Neural progenitor cell (in vitro differentiated cells): ENCODE measurements at regions not wholly inside any gene's neighbourhood (a gene's known extent, or its start where the extent isn't known, plus 50 kb on each side); places are given as distances from the start of the nearest gene placed in this dataset.

ENCODE experiments used
- DNase-seq: peaks from one replicate; pipeline ENCODE4 v3.0.0-alpha.2; 2016; ENCODE audit warnings: low spot score
- H2AFZ ChIP-seq: fragments of 200-600 bp; sonication (generic); replicated peaks from 2 replicates; pipeline ENCODE4 v1.6.1; 2016; ENCODE audit warnings: antibody characterized with exemption
- H3F3A ChIP-seq: fragments of 200-600 bp; sonication (generic); 2 replicates; pipeline ENCODE4 v1.6.1; 2016; ENCODE audit warnings: antibody characterized with exemption, low read depth
- H3K27ac ChIP-seq: fragments of 200-600 bp; sonication (generic); 2 replicates; pipeline ENCODE4 v1.5.1; 2016; ENCODE audit warnings: mild to moderate bottlenecking
- H3K27me3 ChIP-seq: fragments of 200-600 bp; sonication (generic); 2 replicates; pipeline ENCODE4 v1.6.1; 2016; ENCODE audit warnings: mild to moderate bottlenecking, moderate library complexity
- H3K36me3 ChIP-seq: fragments of 200-600 bp; sonication (generic); 2 replicates; pipeline ENCODE4 v1.5.1; 2016
- H3K4me1 ChIP-seq: fragments of 200-600 bp; sonication (generic); 2 replicates; pipeline ENCODE4 v1.6.1; 2016; ENCODE audit warnings: mixed run types
- H3K4me2 ChIP-seq: fragments of 200-600 bp; sonication (generic); 2 replicates; pipeline ENCODE4 v1.6.1; 2016
- H3K4me3 ChIP-seq: fragments of 200-600 bp; sonication (generic); 2 replicates; pipeline ENCODE4 v1.5.1; 2016
- H3K79me2 ChIP-seq: fragments of 200-600 bp; sonication (generic); 2 replicates; pipeline ENCODE4 v1.6.1; 2016; ENCODE audit warnings: low read depth
- H3K9ac ChIP-seq: fragments of 200-600 bp; sonication (generic); 2 replicates; pipeline ENCODE4 v1.6.1; 2016
- H3K9me3 ChIP-seq: fragments of 200-600 bp; sonication (generic); 2 replicates; pipeline ENCODE4 v1.5.1; 2016; ENCODE audit warnings: low read depth
- H4K20me1 ChIP-seq: fragments of 200-600 bp; sonication (generic); 2 replicates; pipeline ENCODE4 v1.6.1; 2016; ENCODE audit warnings: low read depth
- H3K27ac Mint-ChIP-seq: 3 replicates; pipeline ENCODE4 v1.8.0; 2021; ENCODE audit warnings: mixed read lengths
- H3K27me3 Mint-ChIP-seq: 2 replicates; pipeline ENCODE4 v1.8.0; 2022; ENCODE audit warnings: low read depth, mild to moderate bottlenecking, inconsistent platforms, moderate library complexity, mixed read lengths; ENCODE audit not compliant: insufficient read depth
- H3K36me3 Mint-ChIP-seq: 3 replicates; pipeline ENCODE4 v1.8.0; 2021; ENCODE audit warnings: mixed read lengths
- H3K4me1 Mint-ChIP-seq: 3 replicates; pipeline ENCODE4 v1.8.0; 2021; ENCODE audit warnings: mixed read lengths
- H3K4me3 Mint-ChIP-seq: 3 replicates; pipeline ENCODE4 v1.8.0; 2021; ENCODE audit warnings: mild to moderate bottlenecking, moderate library complexity, mixed read lengths
- H3K9me3 Mint-ChIP-seq: 3 replicates; pipeline ENCODE4 v1.8.0; 2020; ENCODE audit warnings: mixed read lengths
- EZH2 ChIP-seq: fragments of 200-600 bp; sonication (generic); IDR thresholded peaks from 2 replicates; pipeline ENCODE4 v1.6.1; 2017; ENCODE audit warnings: antibody characterized with exemption, mild to moderate bottlenecking, moderate library complexity
- EZH2phosphoT487 ChIP-seq: fragments of 200-600 bp; sonication (generic); IDR thresholded peaks from 2 replicates; pipeline ENCODE4 v1.6.1; 2017; ENCODE audit warnings: antibody characterized with exemption
- TF ChIP-seq, protein P1 (sequence below): fragments of 200-600 bp; sonication (generic); IDR thresholded peaks from 2 replicates; pipeline ENCODE4 v1.5.1; 2017; ENCODE audit warnings: antibody characterized with exemption, mild to moderate bottlenecking

DNA sequence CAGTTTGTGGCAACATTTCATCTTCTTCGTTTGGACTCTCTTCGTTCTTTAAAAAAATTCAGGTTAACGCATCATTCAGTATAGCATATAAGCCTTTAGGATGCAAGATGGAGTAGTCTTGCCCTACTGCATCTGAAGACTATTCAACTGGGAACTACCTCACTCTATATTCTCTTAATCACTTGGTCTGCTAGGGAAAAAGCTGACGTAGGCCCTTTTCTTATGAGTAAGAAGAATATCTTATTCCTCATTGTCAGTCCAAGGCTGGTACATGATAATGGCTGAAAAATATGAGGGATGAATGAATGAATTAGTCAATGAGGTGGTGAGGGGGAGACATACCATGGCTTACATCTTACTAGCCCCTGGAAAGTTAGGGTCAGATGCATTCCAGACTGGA, 294.2 kb downstream of the GPATCH2 start:
- Histone ChIP-seq H2AFZ (no peak overlapping the region), H3K4me1 (no peaks in the 10 kb centered on the region), H4K20me1 (no peaks in the 10 kb centered on the region), H3K27ac (no peak overlapping the region), H3K4me3 (no peak overlapping the region), H3K9me3 (no peaks in the 10 kb centered on the region), H3K27me3 (no peaks in the 10 kb centered on the region), H3K36me3 (no peaks in the 10 kb centered on the region), H3K9ac (no peak overlapping the region), H3F3A (no peaks in the 10 kb centered on the region), H3K4me2 (no peak overlapping the region), H3K79me2 (no peaks in the 10 kb centered on the region)
- Mint-ChIP-seq H3K4me3 (no peak overlapping the region), H3K36me3 (no peaks in the 10 kb centered on the region), H3K9me3 (no peaks in the 10 kb centered on the region), H3K27ac (no peak overlapping the region), H3K27me3 (no peaks in the 10 kb centered on the region), H3K4me1 (no peaks in the 10 kb centered on the region)
- no peak for DNase-seq
- TF ChIP-seq, protein P1, sequence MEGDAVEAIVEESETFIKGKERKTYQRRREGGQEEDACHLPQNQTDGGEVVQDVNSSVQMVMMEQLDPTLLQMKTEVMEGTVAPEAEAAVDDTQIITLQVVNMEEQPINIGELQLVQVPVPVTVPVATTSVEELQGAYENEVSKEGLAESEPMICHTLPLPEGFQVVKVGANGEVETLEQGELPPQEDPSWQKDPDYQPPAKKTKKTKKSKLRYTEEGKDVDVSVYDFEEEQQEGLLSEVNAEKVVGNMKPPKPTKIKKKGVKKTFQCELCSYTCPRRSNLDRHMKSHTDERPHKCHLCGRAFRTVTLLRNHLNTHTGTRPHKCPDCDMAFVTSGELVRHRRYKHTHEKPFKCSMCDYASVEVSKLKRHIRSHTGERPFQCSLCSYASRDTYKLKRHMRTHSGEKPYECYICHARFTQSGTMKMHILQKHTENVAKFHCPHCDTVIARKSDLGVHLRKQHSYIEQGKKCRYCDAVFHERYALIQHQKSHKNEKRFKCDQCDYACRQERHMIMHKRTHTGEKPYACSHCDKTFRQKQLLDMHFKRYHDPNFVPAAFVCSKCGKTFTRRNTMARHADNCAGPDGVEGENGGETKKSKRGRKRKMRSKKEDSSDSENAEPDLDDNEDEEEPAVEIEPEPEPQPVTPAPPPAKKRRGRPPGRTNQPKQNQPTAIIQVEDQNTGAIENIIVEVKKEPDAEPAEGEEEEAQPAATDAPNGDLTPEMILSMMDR = no peak
- TF ChIP-seq EZH2 = no peak

DNA sequence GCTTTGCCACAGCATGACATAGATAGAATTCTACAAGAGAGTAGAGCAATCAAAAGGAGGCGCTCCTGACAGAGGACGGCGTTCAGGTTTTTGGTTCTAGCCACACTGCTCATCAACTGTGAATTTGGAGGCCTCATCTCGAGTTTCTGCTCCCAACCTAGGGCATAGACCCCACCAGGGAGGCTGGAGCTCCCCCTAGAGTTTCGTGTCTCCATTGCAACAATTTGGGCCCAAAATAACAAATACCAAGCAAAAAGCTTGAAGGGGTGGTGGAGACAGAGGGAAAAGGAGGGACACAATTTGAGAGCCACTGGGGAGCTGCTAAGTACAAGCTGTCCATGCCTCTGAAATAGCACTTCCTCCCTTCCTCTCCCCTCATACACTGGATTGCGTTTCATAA, 297.0 kb downstream of the GPATCH2 start:
- Histone ChIP-seq H3K79me2 (no peaks in the 10 kb centered on the region), H3K4me1 (no peaks in the 10 kb centered on the region), H3K4me3 (no peak overlapping the region), H4K20me1 (no peaks in the 10 kb centered on the region), H3K9ac (no peak overlapping the region), H3K27me3 (no peaks in the 10 kb centered on the region), H3K36me3 (no peaks in the 10 kb centered on the region), H3K4me2 (no peak overlapping the region), H2AFZ (no peak overlapping the region), H3K27ac (no peak overlapping the region), H3F3A (no peaks in the 10 kb centered on the region), H3K9me3 (no peaks in the 10 kb centered on the region)
- peaks cover 10% of the 10 kb centered on the region for H3K9me3 Mint-ChIP-seq
- no peak for TF ChIP-seq EZH2
- TF ChIP-seq, protein P1 = peak; percentile 79
- no peak overlapping the region for H3K27ac Mint-ChIP-seq
- no peaks in the 10 kb centered on the region for H3K36me3 Mint-ChIP-seq
- no peaks in the 10 kb centered on the region for H3K4me1 Mint-ChIP-seq
- no peak overlapping the region for H3K4me3 Mint-ChIP-seq
- H3K27me3 Mint-ChIP-seq = no peaks in the 10 kb centered on the region
- peak; percentile 63 for DNase-seq

DNA sequence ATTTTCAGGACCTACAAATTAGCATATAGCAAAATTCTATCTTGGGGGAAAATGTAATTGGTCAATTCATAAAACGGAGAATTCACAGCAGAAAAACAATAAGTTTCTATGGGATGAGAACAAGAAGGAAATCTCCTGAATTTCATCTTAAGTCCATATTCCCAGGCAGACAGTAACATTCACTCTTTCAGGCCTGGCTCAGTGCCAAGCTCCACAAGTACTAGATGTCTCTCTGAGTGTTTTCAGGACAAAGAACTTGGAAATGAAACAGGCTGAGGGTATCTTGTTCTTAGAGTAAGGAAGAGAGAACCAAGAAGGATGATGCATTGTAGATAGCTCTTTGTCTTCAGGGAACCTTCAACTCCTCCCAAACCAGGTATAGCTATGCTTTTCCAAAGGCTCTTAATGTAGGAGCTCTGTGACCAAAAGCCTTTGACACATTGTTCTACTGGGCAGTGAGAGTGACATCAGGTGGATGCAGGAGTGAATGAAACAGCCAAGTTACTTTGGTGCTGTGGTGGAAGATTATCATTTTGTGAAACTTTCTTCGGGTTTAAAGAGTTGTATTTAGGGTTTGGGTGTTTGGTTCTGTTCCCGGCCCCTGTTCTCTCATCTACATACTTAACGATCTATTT, 298.3 kb downstream of the GPATCH2 start:
- TF ChIP-seq EZH2phosphoT487 (no peak), EZH2 (no peak)
- TF ChIP-seq, protein P1 = no peak
- H3K79me2 ChIP-seq = no peaks in the 10 kb centered on the region
- no peak overlapping the region for H3K27ac ChIP-seq
- H3K4me3 ChIP-seq = no peak overlapping the region
- H3K27me3 ChIP-seq = no peaks in the 10 kb centered on the region
- no peak overlapping the region for H2AFZ ChIP-seq
- no peaks in the 10 kb centered on the region for H3K9me3 ChIP-seq
- no peak overlapping the region for H3K27ac Mint-ChIP-seq
- H3K4me2 ChIP-seq = no peak overlapping the region
- H3K4me1 ChIP-seq = no peaks in the 10 kb centered on the region
- no peak for DNase-seq
- peaks cover 2% of the 10 kb centered on the region for H3K27me3 Mint-ChIP-seq
- no peaks in the 10 kb centered on the region for H3K4me1 Mint-ChIP-seq
- no peak overlapping the region for H3K4me3 Mint-ChIP-seq
- no peaks in the 10 kb centered on the region for H3F3A ChIP-seq
- H3K36me3 Mint-ChIP-seq = no peaks in the 10 kb centered on the region
- H3K9ac ChIP-seq = no peak overlapping the region
- H3K36me3 ChIP-seq = no peaks in the 10 kb centered on the region
- H3K9me3 Mint-ChIP-seq = peaks cover 14% of the 10 kb centered on the region
- no peaks in the 10 kb centered on the region for H4K20me1 ChIP-seq
